Transverse colon (tissue), 4 donors: ENCODE measurements at regions not wholly inside any gene's neighbourhood (a gene's known extent, or its start where the extent isn't known, plus 50 kb on each side); places are given as distances from the start of the nearest gene placed in this dataset.

Source experiments
- CTCF ChIP-seq, 5 experiments: fragments of 200-600 bp in 3 of 5; fragments of 450-650 bp in 2 of 5; sonication (generic) in 3 of 5; IDR thresholded peaks; 1 replicate in 2 of 5; 2 replicates in 3 of 5; pipeline ENCODE4 v1.5.1; 2016 to 2017; ENCODE audit warnings: antibody characterized with exemption in 5 of 5, inconsistent platforms in 3 of 5, mild to moderate bottlenecking in 2 of 5, moderate library complexity in 1 of 5
- EP300 ChIP-seq: sonication (generic); formaldehyde crosslinking; IDR thresholded peaks from one replicate; pipeline ENCODE4 v1.6.1; 2017; ENCODE audit warnings: antibody characterized with exemption, low read depth
- POLR2A ChIP-seq: fragments of 450-650 bp; IDR thresholded peaks from one replicate; pipeline ENCODE4 v1.6.1; 2016; ENCODE audit warnings: antibody characterized with exemption, mild to moderate bottlenecking, moderate library complexity
- POLR2AphosphoS5 ChIP-seq, 3 donors: sonication (generic); formaldehyde crosslinking; IDR thresholded peaks; one replicate each; pipeline ENCODE4 v1.6.1; 2016; ENCODE audit warnings: antibody characterized with exemption in 3 of 3

- TF ChIP-seq POLR2AphosphoS5 (IDR thresholded peaks at IDR 0.05) (no peak), CTCF (IDR thresholded peaks at IDR 0.05) (peak in 1 of 5 experiments; percentile 19), POLR2A (no peak), EP300 (no peak)
Observed at GRCh38 chr22:45090497-45090910, 73.2 kb upstream of the NUP50 start.
